H1 (cell line): ENCODE measurements at regions not wholly inside any gene's neighbourhood (a gene's known extent, or its start where the extent isn't known, plus 50 kb on each side); places are given as distances from the start of the nearest gene placed in this dataset.

Source experiments
- BRCA1 ChIP-seq: IDR thresholded peaks from 2 replicates; pipeline ENCODE4 v1.6.1; 2012; ENCODE audit warnings: low read depth, low read length, improper control_type of control experiment
- CHD7 ChIP-seq: fragments of 300-600 bp; sonication (generic); IDR thresholded peaks from 2 replicates; pipeline ENCODE4 v1.7.1; 2012; ENCODE audit warnings: low read length, moderate library complexity, mild to moderate bottlenecking, inconsistent platforms; ENCODE audit not compliant: insufficient replicate concordance
- EGR1 ChIP-seq: IDR thresholded peaks from 2 replicates; pipeline ENCODE4 v1.6.1; 2011; ENCODE audit warnings: low read depth, low read length, borderline replicate concordance
- EP300 ChIP-seq, 2 experiments: IDR thresholded peaks; 1 replicate in 1 of 2; 2 replicates in 1 of 2; pipeline ENCODE4 v1.6.1; 2011 to 2012; ENCODE audit warnings: low read depth in 2 of 2, low read length in 2 of 2, mild to moderate bottlenecking in 2 of 2, borderline replicate concordance in 1 of 2, inconsistent platforms in 1 of 2, moderate library complexity in 1 of 2
- JUND ChIP-seq: IDR thresholded peaks from 2 replicates; pipeline ENCODE4 v1.6.1; 2011; ENCODE audit warnings: mild to moderate bottlenecking, improper control_type of control experiment, low read length
- NANOG ChIP-seq: IDR thresholded peaks from 2 replicates; pipeline ENCODE4 v1.6.1; 2011; ENCODE audit warnings: low read length, low read depth, mild to moderate bottlenecking, inconsistent platforms; ENCODE audit not compliant: insufficient read depth, poor library complexity, severe bottlenecking
- SP4 ChIP-seq: IDR thresholded peaks from 2 replicates; pipeline ENCODE4 v1.6.1; 2012; ENCODE audit warnings: low read length, inconsistent platforms
- TF ChIP-seq, protein P1 (sequence below): IDR thresholded peaks from 2 replicates; pipeline ENCODE4 v1.6.1; 2012; ENCODE audit warnings: inconsistent platforms

DNA sequence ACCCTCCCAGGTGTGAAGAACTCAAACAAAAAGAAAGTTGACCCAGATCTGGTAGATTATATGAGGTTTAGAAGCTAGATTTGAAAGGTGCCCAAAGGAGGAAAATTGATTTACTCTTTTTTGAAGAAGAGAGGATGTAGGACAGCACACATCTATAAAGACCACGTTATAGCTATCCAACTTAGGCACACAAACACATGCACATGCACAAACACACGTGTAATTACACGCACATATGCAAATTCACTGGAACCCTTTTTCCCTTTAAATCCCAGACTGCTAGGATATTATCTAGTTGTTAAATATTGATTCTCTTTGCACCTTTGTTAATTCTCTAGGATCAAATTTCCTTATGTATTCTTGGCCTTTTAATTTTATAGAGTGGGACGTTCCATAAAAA is 272.8 kb upstream of the TBX18 start (continued):
- no peak for TF ChIP-seq CHD7
- TF ChIP-seq, protein P1, sequence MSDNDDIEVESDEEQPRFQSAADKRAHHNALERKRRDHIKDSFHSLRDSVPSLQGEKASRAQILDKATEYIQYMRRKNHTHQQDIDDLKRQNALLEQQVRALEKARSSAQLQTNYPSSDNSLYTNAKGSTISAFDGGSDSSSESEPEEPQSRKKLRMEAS, result no peak
- TF ChIP-seq SP4, result no peak
- no peak for TF ChIP-seq BRCA1
- no peak for TF ChIP-seq NANOG
- TF ChIP-seq JUND, result no peak
- no peak for TF ChIP-seq EP300 (IDR thresholded peaks at IDR 0.05; ENCODE audit: borderline replicate concordance in 1 of 2, low read depth in 2 of 2, low read length in 2 of 2)
- no peak for TF ChIP-seq EGR1
